ENCODE measurements at regions not wholly inside any gene's neighbourhood (a gene's known extent, or its start where the extent isn't known, plus 50 kb on each side); places are given as distances from the start of the nearest gene placed in this dataset.

GRCh38 chr2:161067846-161068350, 92.3 kb upstream of the TANK start:
- Histone ChIP-seq H3K27me3 (ENCODE audit: insufficient read depth) (no peaks in the 10 kb centered on the region), H3F3A (replicated peaks; ENCODE audit: insufficient read depth) (no peaks in the 10 kb centered on the region), H3K4me1 (ENCODE audit: control insufficient read depth in 1 of 2, insufficient read depth in 2 of 2, low read depth in 1 of 2, low read length in 1 of 2) (peaks cover 0 to 5% of the 10 kb centered on the region in 2 experiments; a peak in 1 of 4 replicates), H3K27ac (ENCODE audit: low read depth in 2 of 2, low read length in 1 of 2) (no peak overlapping the region), H4K20me1 (ENCODE audit: insufficient read depth) (no peaks in the 10 kb centered on the region), H2AFZ (ENCODE audit: low read depth) (no peak overlapping the region), H3K36me3 (replicated peaks in 1 of 2; ENCODE audit: control insufficient read depth in 1 of 2, insufficient read depth in 2 of 2, low read length in 1 of 2) (no peaks in the 10 kb centered on the region), H3K4me2 (no peak overlapping the region), H3K79me2 (ENCODE audit: insufficient read depth) (no peaks in the 10 kb centered on the region), H3K4me3 (ENCODE audit: low read depth in 2 of 2, low read length in 1 of 2) (no peak overlapping the region), H3K9ac (no peak overlapping the region), H3K9me3 (no peaks in the 10 kb centered on the region), H3K9me2 (no peaks in the 10 kb centered on the region)
- POLR2A ChIA-PET = no interaction called here
- TF ChIP-seq RAD21 (IDR thresholded peaks at IDR 0.05; ENCODE audit: low read length) = no peak
- TF ChIP-seq, protein P1, sequence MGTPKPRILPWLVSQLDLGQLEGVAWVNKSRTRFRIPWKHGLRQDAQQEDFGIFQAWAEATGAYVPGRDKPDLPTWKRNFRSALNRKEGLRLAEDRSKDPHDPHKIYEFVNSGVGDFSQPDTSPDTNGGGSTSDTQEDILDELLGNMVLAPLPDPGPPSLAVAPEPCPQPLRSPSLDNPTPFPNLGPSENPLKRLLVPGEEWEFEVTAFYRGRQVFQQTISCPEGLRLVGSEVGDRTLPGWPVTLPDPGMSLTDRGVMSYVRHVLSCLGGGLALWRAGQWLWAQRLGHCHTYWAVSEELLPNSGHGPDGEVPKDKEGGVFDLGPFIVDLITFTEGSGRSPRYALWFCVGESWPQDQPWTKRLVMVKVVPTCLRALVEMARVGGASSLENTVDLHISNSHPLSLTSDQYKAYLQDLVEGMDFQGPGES (IDR thresholded peaks at IDR 0.05; ENCODE audit: low read depth, low read length) = no peak
- TF ChIP-seq TEAD4 (IDR thresholded peaks at IDR 0.05; ENCODE audit: borderline replicate concordance, insufficient read depth) = no peak
- no peak for TF ChIP-seq RFX5 (IDR thresholded peaks at IDR 0.05; ENCODE audit: low read length)
- no peak for TF ChIP-seq TAF1 (IDR thresholded peaks at IDR 0.05; ENCODE audit: borderline replicate concordance, low read depth, low read length)
- no peak for TF ChIP-seq MAX (IDR thresholded peaks at IDR 0.05; ENCODE audit: low read depth)
- no peak for TF ChIP-seq TCF12 (IDR thresholded peaks at IDR 0.05)
- no peak for TF ChIP-seq JUND (IDR thresholded peaks at IDR 0.05)
- TF ChIP-seq ZBTB33 (IDR thresholded peaks at IDR 0.05; ENCODE audit: borderline replicate concordance, low read depth) = no peak
- TF ChIP-seq, protein P2, sequence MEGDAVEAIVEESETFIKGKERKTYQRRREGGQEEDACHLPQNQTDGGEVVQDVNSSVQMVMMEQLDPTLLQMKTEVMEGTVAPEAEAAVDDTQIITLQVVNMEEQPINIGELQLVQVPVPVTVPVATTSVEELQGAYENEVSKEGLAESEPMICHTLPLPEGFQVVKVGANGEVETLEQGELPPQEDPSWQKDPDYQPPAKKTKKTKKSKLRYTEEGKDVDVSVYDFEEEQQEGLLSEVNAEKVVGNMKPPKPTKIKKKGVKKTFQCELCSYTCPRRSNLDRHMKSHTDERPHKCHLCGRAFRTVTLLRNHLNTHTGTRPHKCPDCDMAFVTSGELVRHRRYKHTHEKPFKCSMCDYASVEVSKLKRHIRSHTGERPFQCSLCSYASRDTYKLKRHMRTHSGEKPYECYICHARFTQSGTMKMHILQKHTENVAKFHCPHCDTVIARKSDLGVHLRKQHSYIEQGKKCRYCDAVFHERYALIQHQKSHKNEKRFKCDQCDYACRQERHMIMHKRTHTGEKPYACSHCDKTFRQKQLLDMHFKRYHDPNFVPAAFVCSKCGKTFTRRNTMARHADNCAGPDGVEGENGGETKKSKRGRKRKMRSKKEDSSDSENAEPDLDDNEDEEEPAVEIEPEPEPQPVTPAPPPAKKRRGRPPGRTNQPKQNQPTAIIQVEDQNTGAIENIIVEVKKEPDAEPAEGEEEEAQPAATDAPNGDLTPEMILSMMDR (IDR thresholded peaks at IDR 0.05) = no peak
- no peak for TF ChIP-seq EP300 (IDR thresholded peaks at IDR 0.05; ENCODE audit: borderline replicate concordance in 1 of 2, low read depth in 1 of 2, low read length in 1 of 2)
- TF ChIP-seq RCOR1 (IDR thresholded peaks at IDR 0.05; ENCODE audit: low read length) = no peak
- no peak for TF ChIP-seq POLR2AphosphoS5 (IDR thresholded peaks at IDR 0.05; ENCODE audit: low read depth, low read length)
- TF ChIP-seq EZH2phosphoT487 (IDR thresholded peaks at IDR 0.05; ENCODE audit: borderline replicate concordance, low read depth) = no peak
- DNase-seq = no peak
- WGBS (ENCODE audit: low lambda C conversion rate) = 86% methylated on average over 3 of the region's 3 CpGs
- CTCF ChIA-PET = no interaction called here

All from SK-N-SH (cell line).